Vagina (tissue), 2 donors: ENCODE measurements at regions not wholly inside any gene's neighbourhood (a gene's known extent, or its start where the extent isn't known, plus 50 kb on each side); places are given as distances from the start of the nearest gene placed in this dataset.

Experiments
- CTCF ChIP-seq, 3 experiments: fragments of 450-650 bp in 2 of 3; fragments of 200-600 bp in 1 of 3; sonication (generic) in 1 of 3; IDR thresholded peaks; one replicate each; pipeline ENCODE4 v1.5.1; 2017 to 2019; ENCODE audit warnings: antibody characterized with exemption in 3 of 3, mild to moderate bottlenecking in 2 of 3, moderate library complexity in 2 of 3
- POLR2A ChIP-seq, 2 donors: fragments of 450-650 bp; IDR thresholded peaks; one replicate each; pipeline ENCODE4 v1.6.1; 2017; ENCODE audit warnings: antibody characterized with exemption in 2 of 2, mild to moderate bottlenecking in 2 of 2, moderate library complexity in 2 of 2

GRCh38 chr1:64404202-64404601 is 65.7 kb upstream of the CACHD1 start:
- no peak for TF ChIP-seq CTCF (IDR thresholded peaks at IDR 0.05)
- no peak for TF ChIP-seq POLR2A (IDR thresholded peaks at IDR 0.05)
